Colon (tissue), 2 donors: ENCODE measurements at regions not wholly inside any gene's neighbourhood (a gene's known extent, or its start where the extent isn't known, plus 50 kb on each side); places are given as distances from the start of the nearest gene placed in this dataset.
"Not testable (repeated sequence)": the region's sequence is repeated elsewhere in the genome, so short reads cannot be mapped to it uniquely, and the experiment has no call there.

Experiments used
- FAIRE-seq: peaks from 2 replicates; lab custom pipeline; 2012; peaks lifted over from hg19 to GRCh38; lab: Jason Lieb, UNC
- donor health status: control.
- donor health status: control.

DNA sequence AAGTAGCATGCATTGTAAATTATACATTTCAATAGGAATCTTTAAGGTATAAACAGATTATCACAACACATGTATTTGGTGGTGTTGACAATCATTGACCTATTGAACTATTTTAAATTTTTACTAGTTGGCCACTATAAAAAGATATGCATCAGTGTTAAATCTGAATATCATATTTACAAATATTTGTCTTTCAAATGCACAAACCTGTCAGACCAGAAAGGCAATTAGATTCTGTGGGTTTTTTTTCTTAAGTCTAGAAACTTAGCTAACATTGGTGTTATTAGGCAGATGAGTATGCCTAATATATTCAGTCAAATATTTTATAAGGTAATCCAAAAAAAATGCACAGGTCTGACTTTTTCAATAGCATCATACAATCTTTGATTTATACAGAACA lies 241.4 kb upstream of the DGKB start:
- FAIRE-seq, result no peak

GRCh38 chr7:15143121-15143520 lies 240.6 kb upstream of the DGKB start:
- no peak for FAIRE-seq

DNA sequence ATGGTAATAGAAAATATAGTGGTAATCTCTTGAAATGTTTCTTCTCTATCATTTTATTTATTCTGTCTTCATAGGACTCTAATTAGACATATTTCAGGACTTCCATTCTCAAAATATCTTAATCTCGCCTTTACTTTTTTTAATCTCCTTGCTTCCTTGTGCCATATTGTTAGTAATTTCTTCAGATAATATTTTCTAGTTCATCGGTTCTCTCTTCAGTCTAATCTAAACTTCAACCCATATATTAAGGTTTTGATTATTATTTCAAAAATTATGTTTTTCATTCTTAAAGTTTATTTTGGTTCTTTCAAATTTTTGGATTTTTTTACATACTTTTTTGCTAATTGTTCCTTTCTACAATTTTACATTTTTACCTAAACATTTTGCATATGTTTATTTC lies 237.9 kb upstream of the DGKB start:
- FAIRE-seq, result no peak

GRCh38 chr7:15131661-15132060 lies 229.1 kb upstream of the DGKB start:
- FAIRE-seq, result no peak

GRCh38 chr7:15130666-15131541 lies 228.4 kb upstream of the DGKB start:
- no peak for FAIRE-seq

- FAIRE-seq, result no peak
Measured at GRCh38 chr7:15128716-15129115, 226.2 kb upstream of the DGKB start.

GRCh38 chr7:15126653-15127052 lies 224.1 kb upstream of the DGKB start:
- not testable (repeated sequence) for FAIRE-seq

DNA sequence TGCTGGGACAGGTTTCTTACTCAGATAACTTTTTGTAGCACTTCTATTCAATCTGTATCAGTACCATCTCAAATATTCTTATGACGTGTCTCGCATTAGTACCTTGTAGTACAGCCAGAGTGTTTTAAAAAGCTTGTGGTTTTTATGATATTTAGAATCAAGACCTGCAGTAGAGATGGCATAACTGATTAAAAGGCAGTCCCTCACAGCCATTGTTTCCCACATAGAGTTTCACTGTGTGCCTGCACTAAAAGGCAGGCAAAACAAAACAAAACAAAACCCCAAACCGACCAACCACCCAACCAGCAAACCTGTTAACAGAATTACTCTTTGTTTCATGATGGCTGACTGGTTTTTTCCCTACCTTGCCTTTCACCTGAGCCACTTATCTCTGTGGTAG lies 221.3 kb upstream of the DGKB start:
- no peak for FAIRE-seq

DNA sequence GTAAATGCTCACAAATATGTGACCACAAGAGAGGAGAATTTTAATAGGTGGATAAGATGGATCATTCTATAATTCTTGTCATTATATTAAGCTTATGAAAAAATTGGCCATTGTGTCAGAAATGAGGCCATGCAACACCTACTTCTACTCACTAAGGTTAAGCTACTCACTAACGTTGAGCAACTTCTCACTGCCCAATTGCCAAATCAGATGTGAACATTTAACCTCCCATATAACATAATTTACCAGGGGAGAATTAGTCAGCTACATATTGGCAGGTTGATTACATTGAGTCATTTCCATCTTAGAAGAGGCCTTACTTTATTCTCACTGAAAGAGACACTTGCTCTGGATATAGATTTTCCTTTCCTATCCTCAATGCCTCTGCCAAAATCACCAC lies 211.2 kb upstream of the DGKB start:
- no peak for FAIRE-seq

- no peak for FAIRE-seq
Measured at GRCh38 chr7:15105711-15106110, 203.2 kb upstream of the DGKB start.

GRCh38 chr7:15104411-15105092 lies 202.0 kb upstream of the DGKB start:
- FAIRE-seq, result no peak

DNA sequence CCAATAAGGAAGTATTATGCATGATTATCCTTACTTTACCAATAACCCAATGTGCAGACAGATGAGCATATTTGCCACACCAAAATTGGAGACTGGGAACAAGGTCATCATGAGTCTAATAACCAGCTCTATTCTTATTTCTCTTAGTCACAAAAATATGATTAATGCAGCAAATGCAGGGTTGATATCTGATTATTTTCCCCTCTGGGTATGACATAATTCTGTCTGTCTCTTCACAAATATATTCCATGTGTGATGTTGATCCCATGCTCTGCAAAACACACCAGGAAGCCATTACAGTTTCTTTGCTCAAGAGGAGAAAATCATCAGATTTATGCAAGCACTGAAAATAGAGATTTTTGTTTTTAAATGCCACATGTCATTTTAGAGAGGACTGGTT lies 196.5 kb upstream of the DGKB start:
- no peak for FAIRE-seq

- no peak for FAIRE-seq
Measured at GRCh38 chr7:15096853-15097252, 194.3 kb upstream of the DGKB start.

DNA sequence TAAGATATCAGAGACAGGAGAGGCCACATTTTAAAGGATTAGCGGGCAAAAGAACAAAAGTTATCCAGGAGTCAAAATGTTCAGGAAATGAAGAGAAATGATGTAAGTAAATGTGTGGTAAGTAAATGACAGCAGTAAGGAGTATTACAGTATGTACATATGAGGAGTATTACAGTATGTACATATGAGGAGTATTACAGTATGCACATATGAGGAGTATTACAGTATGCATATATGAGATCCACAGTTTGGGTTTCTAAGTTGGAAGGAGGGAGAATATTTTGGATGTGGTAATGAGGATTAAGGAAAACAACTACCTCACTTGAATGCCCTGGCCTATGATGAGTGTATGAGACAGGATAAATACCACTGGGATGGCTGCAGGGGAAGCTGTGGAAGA lies 192.4 kb upstream of the DGKB start:
- FAIRE-seq, result no peak

- FAIRE-seq, result no peak
Measured at GRCh38 chr7:15087771-15088170, 185.2 kb upstream of the DGKB start.

GRCh38 chr7:15086862-15087261 lies 184.3 kb upstream of the DGKB start:
- FAIRE-seq, result no peak

- FAIRE-seq, result no peak
Measured at GRCh38 chr7:15086131-15086611, 183.6 kb upstream of the DGKB start.

- no peak for FAIRE-seq
Measured at GRCh38 chr7:15085366-15085765, 182.8 kb upstream of the DGKB start.

DNA sequence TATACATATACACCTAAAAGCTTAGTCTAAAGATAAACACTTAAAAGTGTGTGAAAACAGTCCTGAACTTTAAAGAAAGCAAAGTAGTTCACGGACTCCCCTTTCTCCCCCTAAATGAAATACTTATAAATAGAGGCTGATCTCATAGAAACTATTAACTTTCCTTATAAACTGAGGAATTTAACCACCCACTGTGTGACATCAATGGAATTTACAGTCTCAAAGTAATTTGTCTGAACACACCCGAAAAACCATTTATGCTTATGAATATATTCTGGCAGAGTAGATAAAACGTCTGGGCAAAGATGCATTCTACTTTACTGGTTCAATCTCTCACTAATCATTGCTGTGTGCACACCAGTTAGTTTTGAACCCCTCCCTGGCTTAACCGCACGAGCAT lies 181.8 kb upstream of the DGKB start:
- no peak for FAIRE-seq

DNA sequence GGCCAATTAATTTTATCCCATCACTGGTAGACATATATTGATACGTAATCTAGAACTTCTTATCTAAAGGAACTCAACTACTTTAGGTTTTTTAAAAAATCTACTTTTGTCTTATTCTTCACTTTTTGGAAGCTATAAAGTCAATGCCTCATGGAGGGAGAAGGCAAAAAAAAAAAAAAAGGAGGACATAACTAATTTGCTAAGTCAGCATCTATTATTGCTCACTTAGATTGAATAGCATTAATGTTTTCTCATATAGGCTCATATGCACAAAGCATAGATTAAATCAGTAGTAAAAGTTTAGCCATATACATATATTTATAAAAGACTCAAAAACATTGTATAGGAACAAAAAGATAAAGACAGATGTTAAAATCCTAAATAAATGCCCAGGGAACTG lies 179.3 kb upstream of the DGKB start:
- no peak for FAIRE-seq

DNA sequence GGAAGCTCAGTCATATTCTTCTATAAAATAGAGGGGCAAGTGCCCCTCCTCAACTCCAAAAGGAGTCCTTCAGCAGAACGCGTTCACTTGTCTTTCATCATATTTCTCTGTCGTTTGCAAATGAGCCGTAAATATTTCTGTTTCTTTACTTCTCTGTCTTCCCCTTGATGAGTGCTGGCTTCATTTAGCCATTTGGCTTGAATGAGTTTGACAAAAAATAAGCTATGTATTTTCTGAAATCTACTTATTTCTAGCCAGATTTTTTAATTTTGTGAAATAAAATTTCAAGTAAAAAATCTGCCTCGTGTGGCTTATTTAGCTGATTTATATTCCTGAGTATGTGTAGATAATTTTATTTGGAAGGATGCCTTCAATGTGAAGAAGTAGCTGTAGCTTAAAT lies 170.8 kb upstream of the DGKB start:
- no peak for FAIRE-seq

DNA sequence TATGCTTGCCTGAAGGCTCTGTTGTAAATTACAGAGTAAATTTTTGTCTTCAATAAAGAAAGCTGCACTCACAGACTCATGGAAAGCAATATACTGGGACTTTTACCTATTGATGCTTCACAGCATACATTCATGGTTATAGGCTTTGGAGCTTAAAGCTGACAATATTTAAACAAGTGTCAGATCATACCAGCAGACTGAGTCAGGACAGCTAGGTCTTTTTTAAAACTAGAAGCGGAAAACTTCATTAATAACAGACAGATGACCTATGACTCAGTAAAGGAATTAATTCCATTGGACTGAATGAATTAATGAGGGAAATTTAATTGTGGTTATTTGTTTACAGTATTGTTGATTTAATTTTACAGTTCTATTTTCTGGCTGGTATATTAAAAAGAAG lies 165.8 kb upstream of the DGKB start:
- FAIRE-seq, result no peak

DNA sequence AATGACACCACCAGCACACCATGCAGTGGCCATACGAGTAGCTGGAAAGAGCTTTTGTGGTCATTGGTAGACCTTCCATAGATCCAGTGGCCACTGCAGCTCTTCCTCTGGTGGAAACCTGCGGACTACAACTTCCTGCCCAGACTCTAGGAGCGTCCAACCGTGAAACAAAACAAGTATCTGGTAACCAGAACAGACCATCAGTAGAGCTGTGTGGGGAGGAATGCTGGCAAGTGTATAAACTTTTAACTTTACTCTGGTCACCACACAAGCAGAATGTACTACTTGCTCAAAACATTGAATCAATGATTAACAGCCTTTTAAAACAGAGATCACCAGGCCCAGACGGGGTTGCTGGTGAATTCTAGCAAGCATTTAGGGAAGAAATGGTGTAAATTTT lies 154.7 kb upstream of the DGKB start:
- no peak for FAIRE-seq

DNA sequence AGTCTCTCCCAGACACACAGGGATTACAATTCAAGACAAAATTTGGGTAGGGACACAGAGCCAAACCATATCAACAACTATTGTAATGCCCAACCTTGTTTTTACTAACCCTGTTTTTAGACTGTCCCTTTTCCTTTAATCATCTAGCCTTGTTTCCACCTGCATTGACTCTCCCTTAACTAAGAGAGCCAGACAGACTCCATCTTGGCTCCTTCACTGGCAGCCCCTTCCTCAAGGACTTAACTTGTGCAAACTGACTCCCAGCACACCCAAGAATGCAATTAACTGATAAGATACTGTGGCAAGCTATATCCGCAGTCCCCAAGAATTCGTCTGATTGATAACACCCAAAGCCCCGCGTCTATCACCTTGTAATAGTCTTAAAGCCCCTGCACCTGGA lies 151.8 kb upstream of the DGKB start:
- not testable (repeated sequence) for FAIRE-seq
